Non-pigmented ciliary epithelial cell (primary cell): ENCODE measurements at regions not wholly inside any gene's neighbourhood (a gene's known extent, or its start where the extent isn't known, plus 50 kb on each side); places are given as distances from the start of the nearest gene placed in this dataset.

Experiments used
- DNase-seq: peaks from one replicate; pipeline ENCODE4 v3.0.0-alpha.2; 2010; ENCODE audit warnings: low read depth

- peak; percentile 74 for DNase-seq
Measured at GRCh38 chr7:113710310-113711096, 208.3 kb downstream of the PPP1R3A start.

GRCh38 chr7:113705439-113705838 is 213.4 kb downstream of the PPP1R3A start:
- no peak for DNase-seq

GRCh38 chr7:113698556-113699220 is 220.1 kb downstream of the PPP1R3A start:
- DNase-seq = no peak

GRCh38 chr7:113694149-113694548 is 224.7 kb downstream of the PPP1R3A start:
- no peak for DNase-seq

- no peak for DNase-seq
Measured at GRCh38 chr7:113684165-113684564, 234.6 kb downstream of the PPP1R3A start.

- no peak for DNase-seq
Measured at GRCh38 chr7:113677811-113678210, 241.0 kb downstream of the PPP1R3A start.

- DNase-seq = no peak
Measured at GRCh38 chr7:113664867-113665266, 253.9 kb downstream of the PPP1R3A start.

- no peak for DNase-seq
Measured at GRCh38 chr7:113659416-113659815, 259.4 kb downstream of the PPP1R3A start.

- no peak for DNase-seq
Measured at GRCh38 chr7:113657603-113658002, 261.2 kb downstream of the PPP1R3A start.

GRCh38 chr7:113652501-113652900 is 266.3 kb downstream of the PPP1R3A start:
- no peak for DNase-seq

- DNase-seq = no peak
Measured at GRCh38 chr7:113649556-113649955, 269.3 kb downstream of the PPP1R3A start.

- DNase-seq = no peak
Measured at GRCh38 chr7:113639221-113639620, 279.6 kb downstream of the PPP1R3A start.

GRCh38 chr7:113636727-113637421 is 281.9 kb downstream of the PPP1R3A start:
- no peak for DNase-seq

- no peak for DNase-seq
Measured at GRCh38 chr7:113635492-113635891, 283.3 kb downstream of the PPP1R3A start.

- DNase-seq = no peak
Measured at GRCh38 chr7:113633073-113633472, 285.7 kb downstream of the PPP1R3A start.

- no peak for DNase-seq
Measured at GRCh38 chr7:113628948-113629847, 289.6 kb downstream of the PPP1R3A start.

GRCh38 chr7:113625494-113626102 is 293.2 kb downstream of the PPP1R3A start:
- no peak for DNase-seq

- DNase-seq = no peak
Measured at GRCh38 chr7:113622796-113623195, 296.0 kb downstream of the PPP1R3A start.

- DNase-seq = no peak
Measured at GRCh38 chr7:113610572-113610971, 308.2 kb downstream of the PPP1R3A start.

GRCh38 chr7:113608782-113609181 is 310.0 kb downstream of the PPP1R3A start:
- DNase-seq = peak; percentile 24

GRCh38 chr7:113606325-113606724 is 312.5 kb downstream of the PPP1R3A start:
- DNase-seq = no peak
